Dedifferentiated amniotic fluid mesenchymal stem cell (primary cell): ENCODE measurements at regions not wholly inside any gene's neighbourhood (a gene's known extent, or its start where the extent isn't known, plus 50 kb on each side); places are given as distances from the start of the nearest gene placed in this dataset.
"Not testable (repeated sequence)": the region's sequence is repeated elsewhere in the genome, so short reads cannot be mapped to it uniquely, and the experiment has no call there.

Source experiments
- DNase-seq: peaks from one replicate; pipeline ENCODE4 v3.0.0-alpha.2; 2016; ENCODE audit errors: extremely low spot score

GRCh38 chr5:38607396-38607795 is 51.0 kb upstream of the LIFR start:
- DNase-seq: peak; percentile 42

- peak; percentile 41 for DNase-seq
Observed at GRCh38 chr5:38607930-38608564, 51.6 kb upstream of the LIFR start.

GRCh38 chr5:38608874-38609273 is 52.4 kb upstream of the LIFR start:
- DNase-seq: no peak

- DNase-seq: no peak
Observed at GRCh38 chr5:38612851-38613250, 56.4 kb upstream of the LIFR start.

- no peak for DNase-seq
Observed at GRCh38 chr5:38613490-38613889, 57.0 kb upstream of the LIFR start.

- DNase-seq: no peak
Observed at GRCh38 chr5:38613992-38614836, 57.8 kb upstream of the LIFR start.

- DNase-seq: no peak
Observed at GRCh38 chr5:38615042-38615441, 58.6 kb upstream of the LIFR start.

GRCh38 chr5:38615981-38616451 is 59.6 kb upstream of the LIFR start:
- no peak for DNase-seq

- DNase-seq: no peak
Observed at GRCh38 chr5:38618154-38618553, 61.7 kb upstream of the LIFR start.

- DNase-seq: no peak
Observed at GRCh38 chr5:38621331-38621730, 64.9 kb upstream of the LIFR start.

- DNase-seq: no peak
Observed at GRCh38 chr5:38621840-38622437, 65.5 kb upstream of the LIFR start.

GRCh38 chr5:38622723-38623129 is 66.3 kb upstream of the LIFR start:
- no peak for DNase-seq

GRCh38 chr5:38624541-38624940 is 68.1 kb upstream of the LIFR start:
- not testable (repeated sequence) for DNase-seq

- not testable (repeated sequence) for DNase-seq
Observed at GRCh38 chr5:38631376-38631775, 74.9 kb upstream of the LIFR start.

GRCh38 chr5:38634568-38635369 is 78.3 kb upstream of the LIFR start:
- DNase-seq: no peak

- DNase-seq: no peak
Observed at GRCh38 chr5:38636626-38637025, 80.2 kb upstream of the LIFR start.

- DNase-seq: no peak
Observed at GRCh38 chr5:38638656-38639055, 82.2 kb upstream of the LIFR start.

- no peak for DNase-seq
Observed at GRCh38 chr5:38639377-38640358, 83.2 kb upstream of the LIFR start.

- DNase-seq: no peak
Observed at GRCh38 chr5:38641003-38641402, 84.6 kb upstream of the LIFR start.

GRCh38 chr5:38642189-38642911 is 85.9 kb upstream of the LIFR start:
- DNase-seq: no peak
